Activated naive CD8-positive, alpha-beta T cell treated with anti-CD3 and anti-CD28 coated beads, Interleukin-2, amount 50 U/mL, for 24 hours (primary cell): ENCODE measurements at regions not wholly inside any gene's neighbourhood (a gene's known extent, or its start where the extent isn't known, plus 50 kb on each side); places are given as distances from the start of the nearest gene placed in this dataset.

Source experiments
- ATAC-seq: fragments of 150-1000 bp; cut with Tn5 transposase; one replicate; pipeline ENCODE4 v1.10.0; 2021
- DNase-seq: peaks from one replicate; pipeline ENCODE4 v3.0.0; 2021
- H3K27ac Mint-ChIP-seq: one replicate; pipeline ENCODE4 v1.8.0; 2021; ENCODE audit warnings: mild to moderate bottlenecking, mixed read lengths
- H3K27me3 Mint-ChIP-seq: one replicate; pipeline ENCODE4 v1.8.0; 2021; ENCODE audit warnings: mixed read lengths
- H3K36me3 Mint-ChIP-seq: one replicate; pipeline ENCODE4 v1.8.0; 2021; ENCODE audit warnings: low read depth, mixed read lengths
- H3K4me1 Mint-ChIP-seq: one replicate; pipeline ENCODE4 v1.8.0; 2021; ENCODE audit warnings: mixed read lengths
- H3K4me3 Mint-ChIP-seq: one replicate; pipeline ENCODE4 v1.8.0; 2021; ENCODE audit warnings: mild to moderate bottlenecking, moderate library complexity, mixed read lengths
- H3K9me3 Mint-ChIP-seq: one replicate; pipeline ENCODE4 v1.8.0; 2021; ENCODE audit warnings: mixed read lengths

- Mint-ChIP-seq H3K9me3 (no peaks in the 10 kb centered on the region), H3K4me3 (no peak overlapping the region), H3K4me1 (no peaks in the 10 kb centered on the region), H3K36me3 (no peaks in the 10 kb centered on the region), H3K27me3 (peaks cover 4% of the 10 kb centered on the region), H3K27ac (no peak overlapping the region)
- ATAC-seq (no peak), DNase-seq (no peak)
These were observed 162.9 kb upstream of the NRP1 start for GRCh38 chr10:33497338-33497737.

DNA sequence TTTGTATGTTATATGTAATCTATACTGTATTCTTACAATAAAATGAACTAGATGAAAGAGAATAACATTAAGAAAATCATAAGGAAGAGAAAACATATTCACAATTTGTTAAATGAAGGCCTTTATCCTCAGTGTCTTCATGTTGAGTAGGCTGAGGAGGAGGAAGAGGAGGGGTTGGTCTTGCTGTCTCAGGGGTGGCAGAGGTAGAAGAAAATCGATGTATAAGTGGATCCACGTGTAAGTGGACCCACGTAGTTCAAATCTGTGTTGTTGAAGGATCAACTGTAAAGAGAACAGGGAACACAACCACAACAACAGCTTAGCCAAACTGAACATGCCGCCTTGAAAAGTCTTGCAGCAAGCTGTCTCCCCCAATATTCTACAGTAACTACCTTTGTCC, 161.6 kb upstream of the NRP1 start:
- no peak for ATAC-seq
- peaks cover 4% of the 10 kb centered on the region for H3K27me3 Mint-ChIP-seq
- no peak overlapping the region for H3K27ac Mint-ChIP-seq
- no peaks in the 10 kb centered on the region for H3K4me1 Mint-ChIP-seq
- no peaks in the 10 kb centered on the region for H3K36me3 Mint-ChIP-seq
- H3K9me3 Mint-ChIP-seq: no peaks in the 10 kb centered on the region
- H3K4me3 Mint-ChIP-seq: no peak overlapping the region
- no peak for DNase-seq

DNA sequence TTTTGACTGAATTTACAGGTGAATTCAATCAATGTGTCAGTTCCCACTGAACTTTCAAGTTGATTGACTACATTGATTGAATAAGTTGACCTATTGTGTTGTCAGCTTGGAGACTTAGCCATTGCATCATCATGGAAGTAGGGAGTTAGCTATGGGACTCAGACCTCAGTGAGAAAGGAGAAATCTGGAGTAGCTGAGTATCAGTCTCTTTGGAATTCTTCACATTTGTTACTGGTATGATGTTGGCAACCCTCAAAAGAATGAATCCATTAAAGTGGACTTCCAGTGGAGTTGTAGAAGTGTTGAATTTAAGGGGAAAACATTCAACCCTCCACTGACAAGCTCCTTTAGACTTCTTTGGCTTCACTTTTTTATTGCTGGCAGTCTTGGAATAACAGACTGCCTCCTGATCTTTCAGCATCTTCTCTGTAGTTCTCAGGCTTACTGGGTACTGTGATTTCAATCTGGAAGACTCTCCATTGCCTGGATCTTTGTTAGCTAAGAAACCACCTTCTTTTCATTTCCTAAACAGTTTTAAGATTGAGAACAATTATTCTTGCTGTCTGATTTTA, 160.3 kb upstream of the NRP1 start:
- Mint-ChIP-seq H3K27ac (no peak overlapping the region), H3K27me3 (no peaks in the 10 kb centered on the region), H3K4me1 (no peaks in the 10 kb centered on the region), H3K4me3 (no peak overlapping the region), H3K36me3 (no peaks in the 10 kb centered on the region), H3K9me3 (no peaks in the 10 kb centered on the region)
- no peak for DNase-seq
- ATAC-seq: no peak

DNA sequence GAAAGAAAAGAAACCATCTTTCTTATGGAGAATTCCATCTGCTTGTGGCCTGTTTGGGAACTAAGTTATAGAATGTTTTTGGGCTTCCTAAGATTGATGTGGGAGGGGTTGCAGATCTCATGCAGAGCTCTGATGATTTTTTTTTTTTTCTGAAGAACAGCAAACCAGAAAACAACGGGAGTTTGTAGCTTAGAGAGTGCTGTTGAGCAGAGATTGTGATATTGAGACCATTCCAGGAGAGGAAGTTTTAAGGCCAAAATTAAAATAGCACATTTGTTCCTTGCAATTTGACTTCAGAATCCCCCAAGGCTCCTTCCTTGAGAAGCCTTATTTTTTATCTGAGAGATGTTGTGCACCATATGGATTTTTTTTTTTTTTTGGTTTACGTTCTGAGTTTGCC, 159.5 kb upstream of the NRP1 start:
- Mint-ChIP-seq H3K36me3 (no peaks in the 10 kb centered on the region), H3K9me3 (no peaks in the 10 kb centered on the region), H3K4me3 (no peak overlapping the region), H3K27ac (no peak overlapping the region), H3K4me1 (no peaks in the 10 kb centered on the region), H3K27me3 (no peaks in the 10 kb centered on the region)
- no peak for ATAC-seq
- no peak for DNase-seq

- Mint-ChIP-seq H3K36me3 (no peaks in the 10 kb centered on the region), H3K4me3 (no peak overlapping the region)
- no peak for ATAC-seq
These were observed 159.0 kb upstream of the NRP1 start for GRCh38 chr10:33493497-33493896.

DNA sequence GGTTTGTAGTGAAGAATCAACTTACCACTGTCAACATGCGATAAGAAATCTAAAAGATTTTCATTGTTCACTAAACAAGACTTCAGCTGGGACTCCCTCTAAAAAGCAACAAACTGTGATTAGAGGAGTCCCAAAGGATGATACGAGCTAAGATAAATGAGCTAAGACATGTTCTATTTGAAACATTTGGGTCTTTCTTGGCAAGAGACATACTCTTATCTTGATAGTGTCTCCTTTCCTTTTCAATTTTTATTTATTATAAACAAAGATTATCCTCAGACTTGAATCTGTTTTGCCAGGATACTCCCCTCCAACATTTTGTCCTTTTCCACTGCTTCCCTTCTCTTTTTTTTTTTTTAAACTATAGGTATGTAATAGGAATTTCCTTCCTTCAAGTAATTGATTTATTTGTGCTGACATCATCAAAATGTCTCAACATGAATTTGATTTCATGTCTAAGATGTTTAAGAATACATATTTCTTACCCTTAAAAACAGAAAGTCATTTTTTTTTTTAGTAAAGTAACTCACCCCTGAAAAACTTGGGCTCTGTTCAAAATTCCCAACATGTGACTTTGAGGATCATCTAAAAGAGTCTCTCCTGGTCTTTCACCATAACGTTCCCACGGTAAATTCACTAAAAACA, 158.4 kb upstream of the NRP1 start:
- H3K4me1 Mint-ChIP-seq: no peaks in the 10 kb centered on the region
- no peaks in the 10 kb centered on the region for H3K9me3 Mint-ChIP-seq
- DNase-seq (no peak), ATAC-seq (no peak)
- no peaks in the 10 kb centered on the region for H3K36me3 Mint-ChIP-seq
- H3K4me3 Mint-ChIP-seq: no peak overlapping the region
- no peaks in the 10 kb centered on the region for H3K27me3 Mint-ChIP-seq
- H3K27ac Mint-ChIP-seq: no peak overlapping the region

More at GRCh38 chr10:33493497-33493896, 159.0 kb upstream of the NRP1 start:
- DNase-seq: no peak
- no peaks in the 10 kb centered on the region for H3K4me1 Mint-ChIP-seq
- no peaks in the 10 kb centered on the region for H3K9me3 Mint-ChIP-seq
- no peak overlapping the region for H3K27ac Mint-ChIP-seq
- H3K27me3 Mint-ChIP-seq: no peaks in the 10 kb centered on the region

DNA sequence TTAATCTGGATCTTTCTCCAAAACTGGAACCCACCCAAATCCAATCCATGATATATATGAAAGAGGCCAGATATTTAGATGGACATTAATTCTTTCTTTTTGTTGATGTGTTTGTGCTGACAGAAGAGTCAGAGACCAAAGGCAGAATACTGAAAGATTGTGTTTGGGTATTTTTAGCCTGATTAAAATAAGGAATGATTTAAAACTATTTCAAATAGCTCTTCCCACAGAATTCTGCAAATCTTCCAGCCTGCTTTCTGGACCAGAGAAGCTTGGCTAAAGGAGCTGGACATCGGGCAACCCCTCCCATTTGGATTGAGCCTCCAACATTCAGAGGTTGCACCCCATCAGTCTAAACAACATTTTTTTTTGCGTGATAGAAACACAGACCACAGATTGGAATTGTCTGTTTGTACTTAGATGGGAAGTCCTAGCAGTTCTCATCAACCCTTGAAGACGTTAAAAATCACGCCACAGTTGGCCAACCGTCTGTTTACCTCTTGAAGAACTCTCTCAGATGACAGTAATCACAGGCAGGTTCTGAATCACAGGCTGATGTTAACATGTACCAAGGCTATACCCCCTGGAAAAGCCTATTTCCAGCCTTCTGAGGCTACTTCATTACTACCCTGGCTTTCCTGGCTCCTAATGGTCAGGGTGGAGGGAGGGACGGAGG, 155.2 kb upstream of the NRP1 start:
- no peaks in the 10 kb centered on the region for H3K27me3 Mint-ChIP-seq
- H3K4me3 Mint-ChIP-seq: no peak overlapping the region
- H3K27ac Mint-ChIP-seq: no peak overlapping the region
- DNase-seq: no peak
- H3K36me3 Mint-ChIP-seq: no peaks in the 10 kb centered on the region
- peaks cover 5% of the 10 kb centered on the region for H3K4me1 Mint-ChIP-seq
- no peak for ATAC-seq
- no peaks in the 10 kb centered on the region for H3K9me3 Mint-ChIP-seq

DNA sequence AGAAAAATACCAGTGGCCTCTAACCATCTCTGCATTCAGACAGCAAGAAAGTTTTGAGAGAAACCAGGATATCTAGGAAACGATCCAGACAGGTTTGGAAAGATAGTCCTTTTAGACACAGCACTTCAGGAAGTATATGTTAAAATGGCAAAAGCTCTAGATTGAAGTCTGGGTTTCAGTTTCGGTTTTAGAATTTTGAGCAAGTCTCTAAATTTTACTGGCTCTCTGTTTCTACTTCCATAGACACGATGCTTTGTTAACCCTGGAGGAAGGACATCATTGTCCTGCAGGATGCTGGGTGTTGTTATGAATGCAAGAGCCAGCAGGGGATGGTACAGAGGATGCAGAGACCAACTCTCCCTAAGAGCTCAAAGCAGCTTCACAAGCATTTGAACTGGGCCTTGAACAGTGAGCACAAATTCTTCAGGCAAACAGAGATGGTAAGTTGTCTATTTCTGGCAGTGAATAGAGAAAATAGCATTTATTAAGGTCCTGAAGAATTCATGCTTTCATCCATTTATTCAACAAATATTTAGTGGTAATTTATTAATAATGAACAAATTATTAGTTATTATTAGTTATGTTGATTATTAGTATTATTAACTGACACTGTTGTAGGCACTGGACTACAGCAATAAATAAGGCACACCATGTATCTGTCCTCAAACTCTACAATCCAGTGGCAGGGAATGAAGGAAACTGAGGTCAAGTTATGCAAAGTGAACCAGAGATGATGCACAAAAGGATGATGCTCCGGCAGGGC, 152.7 kb upstream of the NRP1 start:
- no peaks in the 10 kb centered on the region for H3K36me3 Mint-ChIP-seq
- H3K4me3 Mint-ChIP-seq: no peak overlapping the region
- H3K9me3 Mint-ChIP-seq: no peaks in the 10 kb centered on the region
- DNase-seq (no peak), ATAC-seq (no peak)
- H3K27me3 Mint-ChIP-seq: no peaks in the 10 kb centered on the region
- peaks cover 5% of the 10 kb centered on the region for H3K4me1 Mint-ChIP-seq
- H3K27ac Mint-ChIP-seq: no peak overlapping the region

GRCh38 chr10:33485276-33485675, 150.8 kb upstream of the NRP1 start:
- no peaks in the 10 kb centered on the region for H3K27me3 Mint-ChIP-seq

DNA sequence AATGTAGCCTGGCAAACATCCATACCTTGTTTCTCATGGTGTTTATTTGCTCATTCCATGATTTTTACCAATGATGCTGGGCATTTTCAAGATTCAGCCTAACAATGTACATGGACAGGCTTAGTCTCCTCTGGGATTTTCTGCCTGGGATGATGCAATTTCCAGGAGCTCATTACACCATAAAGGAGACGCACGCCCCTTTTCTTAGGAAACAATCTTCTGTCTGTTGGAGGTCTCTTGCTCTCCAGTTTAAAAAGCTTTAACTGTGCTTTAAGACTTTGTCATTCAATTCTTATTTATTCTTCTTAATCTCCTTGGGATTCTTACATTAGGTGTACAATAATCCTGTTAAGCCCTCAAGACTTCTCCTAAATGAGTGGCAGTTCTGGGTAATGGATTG, 150.3 kb upstream of the NRP1 start:
- DNase-seq (no peak), ATAC-seq (no peak)
- Mint-ChIP-seq H3K27ac (no peak overlapping the region), H3K27me3 (no peaks in the 10 kb centered on the region), H3K36me3 (no peaks in the 10 kb centered on the region), H3K4me3 (no peak overlapping the region), H3K4me1 (peaks cover 5% of the 10 kb centered on the region), H3K9me3 (no peaks in the 10 kb centered on the region)

More at GRCh38 chr10:33485276-33485675, 150.8 kb upstream of the NRP1 start:
- Mint-ChIP-seq H3K4me3 (no peak overlapping the region), H3K9me3 (no peaks in the 10 kb centered on the region), H3K4me1 (peaks cover 5% of the 10 kb centered on the region), H3K27ac (no peak overlapping the region), H3K36me3 (no peaks in the 10 kb centered on the region)
- ATAC-seq (no peak), DNase-seq (no peak)

GRCh38 chr10:33483816-33484190, 149.3 kb upstream of the NRP1 start:
- no peak overlapping the region for H3K27ac Mint-ChIP-seq
- H3K36me3 Mint-ChIP-seq: no peaks in the 10 kb centered on the region
- no peaks in the 10 kb centered on the region for H3K9me3 Mint-ChIP-seq
- ATAC-seq (no peak), DNase-seq (no peak)
- H3K27me3 Mint-ChIP-seq: no peaks in the 10 kb centered on the region
- H3K4me1 Mint-ChIP-seq: peaks cover 5% of the 10 kb centered on the region
- H3K4me3 Mint-ChIP-seq: no peak overlapping the region

DNA sequence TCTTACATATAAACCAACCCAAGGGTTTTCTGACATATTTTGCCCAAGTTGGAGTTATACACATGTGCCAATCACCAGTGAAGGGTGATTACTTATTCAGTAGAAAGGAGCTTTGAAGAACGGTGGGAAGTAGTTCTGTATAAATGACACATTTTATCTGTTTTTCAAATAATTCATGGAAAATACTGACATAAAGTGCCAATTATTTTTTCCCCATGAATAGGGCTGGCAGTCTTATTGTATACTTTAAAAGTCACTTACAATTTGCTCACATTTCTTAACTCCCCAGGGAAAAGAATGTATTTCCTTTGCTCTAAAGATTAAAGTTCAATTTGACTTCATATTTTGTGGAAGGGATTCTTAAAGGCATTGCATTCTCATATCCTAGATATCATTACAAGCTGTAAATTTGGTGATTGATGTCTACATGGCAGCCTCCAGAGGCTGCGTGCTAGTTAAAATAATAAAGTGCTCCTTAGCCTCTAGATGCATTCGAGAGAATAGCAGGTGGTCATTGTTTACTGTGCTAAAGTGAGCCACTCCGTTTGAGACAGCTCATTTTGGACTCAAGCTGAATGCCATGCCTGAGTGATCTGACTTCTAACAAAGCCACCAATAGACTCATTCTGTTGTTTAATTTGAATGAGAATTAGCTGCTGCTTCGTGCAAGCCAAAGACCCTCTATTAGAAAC, 148.8 kb upstream of the NRP1 start:
- no peaks in the 10 kb centered on the region for H3K36me3 Mint-ChIP-seq
- no peak for ATAC-seq

DNA sequence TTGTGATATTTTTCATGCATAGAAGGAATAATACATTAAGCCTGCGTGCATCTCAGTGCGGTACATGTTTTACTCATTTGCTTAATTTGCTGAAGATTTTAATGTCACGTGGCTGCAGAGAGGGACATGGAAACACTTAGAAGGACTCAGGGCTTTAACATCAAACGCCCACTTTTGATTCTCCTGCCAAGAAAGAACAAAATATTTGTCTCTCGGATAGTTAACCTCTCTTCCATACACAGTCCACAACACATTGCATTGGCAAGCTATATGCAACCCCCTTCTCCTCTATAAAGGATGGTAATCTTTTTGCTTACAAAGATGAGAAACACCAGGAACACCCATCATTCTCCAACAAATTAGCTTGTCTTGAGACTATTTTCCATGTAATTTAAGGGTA, 148.0 kb upstream of the NRP1 start:
- H3K36me3 Mint-ChIP-seq: no peaks in the 10 kb centered on the region
- no peak for ATAC-seq
- H3K4me3 Mint-ChIP-seq: no peak overlapping the region
- no peak overlapping the region for H3K27ac Mint-ChIP-seq
- H3K9me3 Mint-ChIP-seq: no peaks in the 10 kb centered on the region
- H3K27me3 Mint-ChIP-seq: no peaks in the 10 kb centered on the region
- peaks cover 5% of the 10 kb centered on the region for H3K4me1 Mint-ChIP-seq
- DNase-seq: no peak

More for the DNA sequence above, 148.8 kb upstream of the NRP1 start:
- no peak for DNase-seq
- Mint-ChIP-seq H3K9me3 (no peaks in the 10 kb centered on the region), H3K27ac (no peak overlapping the region), H3K4me3 (no peak overlapping the region), H3K27me3 (no peaks in the 10 kb centered on the region), H3K4me1 (peaks cover 5% of the 10 kb centered on the region)

DNA sequence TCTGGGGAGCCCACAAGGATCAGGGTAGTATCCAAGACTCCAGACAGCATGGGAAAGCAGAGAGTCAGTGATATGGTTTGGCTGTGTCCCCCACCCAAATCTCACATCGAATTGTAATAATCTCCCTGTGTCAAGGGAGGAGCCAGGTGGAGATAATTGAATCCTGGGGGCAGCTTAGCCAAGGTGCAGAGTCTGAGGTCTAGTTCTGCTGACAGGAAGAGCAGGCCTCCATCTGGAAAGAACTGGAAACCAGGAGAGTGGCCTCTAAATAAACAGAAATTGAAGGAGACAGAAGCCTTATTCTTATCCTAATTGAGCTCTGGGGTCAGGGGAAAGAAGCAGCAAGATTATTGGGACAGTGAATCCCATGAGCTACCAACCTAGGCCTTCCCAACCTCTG, 146.7 kb upstream of the NRP1 start:
- DNase-seq (no peak), ATAC-seq (no peak)
- peaks cover 2% of the 10 kb centered on the region for H3K27me3 Mint-ChIP-seq
- H3K27ac Mint-ChIP-seq: no peak overlapping the region
- H3K9me3 Mint-ChIP-seq: no peaks in the 10 kb centered on the region
- no peaks in the 10 kb centered on the region for H3K36me3 Mint-ChIP-seq
- no peaks in the 10 kb centered on the region for H3K4me1 Mint-ChIP-seq
- H3K4me3 Mint-ChIP-seq: no peak overlapping the region
